Left colon (tissue), 2 donors: ENCODE measurements at regions not wholly inside any gene's neighbourhood (a gene's known extent, or its start where the extent isn't known, plus 50 kb on each side); places are given as distances from the start of the nearest gene placed in this dataset.

Experiments
- ATAC-seq: fragments of 200-7000 bp; cut with Tn5 transposase; one replicate; pipeline ENCODE4 v1.9.1; 2020; ENCODE audit warnings: mild to moderate bottlenecking, moderate library complexity
- DNase-seq, 2 donors: peaks; one replicate each; pipeline ENCODE4 v3.0.0-alpha.2; 2020
- intact Hi-C, 2 donors: fragments of 100-400 bp; cut with DNase I in 1 of 2; cut with micrococcal nuclease in 1 of 2; formaldehyde crosslinking; loops; one replicate each; pipeline versions ENCODE4 v1.11.2 to v1.14.0; 2022; cut with DNase I, micrococcal nuclease
- donor health status: DM: no; HTN: no; CAD: no.
- donor health status: DM: yes; HTN: yes; CAD: no.

DNA sequence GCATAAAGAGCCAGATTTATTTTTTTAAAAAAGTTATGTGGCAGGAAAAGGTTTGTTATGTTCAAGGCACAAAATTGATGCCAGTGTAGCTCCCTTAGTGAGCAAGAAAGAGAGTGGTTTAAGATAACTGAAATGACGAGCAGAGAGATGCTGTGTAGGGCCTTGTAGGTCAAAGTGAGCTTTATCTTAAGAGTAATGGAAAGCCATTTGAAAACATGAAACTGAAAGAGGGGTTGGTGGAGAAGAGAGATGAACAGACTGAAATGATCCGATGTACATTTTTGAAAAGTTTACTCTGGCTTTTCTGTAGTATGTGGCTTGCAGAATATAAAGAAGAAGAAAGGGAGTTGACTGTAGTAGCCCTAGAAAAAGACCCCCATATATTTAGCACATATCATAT lies 383.6 kb downstream of the PLA2G4A start:
- intact Hi-C loops: no loop called here
- DNase-seq (no peak), ATAC-seq (no peak)

DNA sequence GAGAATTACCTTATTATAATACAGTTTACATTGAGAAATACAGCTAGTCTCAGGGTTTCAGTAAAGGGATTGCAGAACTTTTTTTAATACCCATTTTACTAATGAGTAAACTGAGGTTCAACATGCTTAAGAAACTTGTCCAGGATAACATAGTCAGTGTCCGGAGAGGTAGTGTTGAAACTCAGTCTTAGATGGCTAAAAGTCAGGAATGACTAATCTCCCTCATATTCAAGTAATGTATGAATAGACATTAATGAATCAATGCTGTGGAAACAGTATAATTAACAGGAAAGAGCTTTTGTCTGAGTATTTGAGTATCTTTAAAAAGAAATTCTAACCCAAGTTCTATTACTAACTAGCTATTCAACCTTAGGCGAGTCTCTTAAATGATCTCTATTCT lies 397.6 kb downstream of the PLA2G4A start:
- intact Hi-C loops: no loop called here
- ATAC-seq (no peak), DNase-seq (no peak)

DNA sequence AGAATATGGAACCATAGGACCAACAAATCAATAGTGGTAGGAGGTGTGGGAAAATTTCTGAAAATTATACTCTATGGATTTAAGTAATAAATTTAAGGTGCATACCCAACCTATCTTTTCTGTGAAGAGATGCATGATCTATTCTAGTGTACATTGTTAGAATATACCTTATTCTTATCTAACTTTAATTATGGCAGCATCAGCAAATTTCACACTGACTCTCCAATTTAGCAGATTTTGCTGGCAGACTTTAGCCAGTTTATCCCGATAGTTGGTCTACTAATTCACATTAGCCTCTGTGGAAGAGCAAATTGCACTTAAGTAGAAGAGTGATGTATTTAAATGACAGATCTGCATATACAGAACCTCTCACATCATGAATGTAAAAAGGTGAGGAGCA lies 400.0 kb downstream of the PLA2G4A start:
- DNase-seq (no peak), ATAC-seq (no peak)
- intact Hi-C loops: no loop called here

DNA sequence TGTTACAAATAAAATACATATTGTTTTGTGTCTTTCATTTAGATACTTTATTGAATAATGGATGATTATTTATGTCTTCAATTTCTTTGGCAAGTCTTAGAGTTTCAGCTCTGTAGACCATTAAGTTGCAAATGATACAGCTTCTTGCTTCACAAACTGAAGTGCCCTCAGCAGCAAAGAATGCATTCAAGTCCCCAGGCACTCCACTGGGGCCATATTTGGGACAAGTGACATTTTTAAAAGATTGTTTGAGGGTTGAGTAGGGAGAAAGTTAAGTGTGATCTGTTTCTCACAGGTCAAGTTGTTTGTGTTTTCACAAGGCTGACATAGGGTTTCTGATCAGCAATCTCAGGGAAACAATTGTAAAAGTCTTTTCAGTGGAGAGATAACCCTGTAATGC lies 400.7 kb downstream of the PLA2G4A start:
- no peak for DNase-seq
- no peak for ATAC-seq
- intact Hi-C loops: no loop called here

DNA sequence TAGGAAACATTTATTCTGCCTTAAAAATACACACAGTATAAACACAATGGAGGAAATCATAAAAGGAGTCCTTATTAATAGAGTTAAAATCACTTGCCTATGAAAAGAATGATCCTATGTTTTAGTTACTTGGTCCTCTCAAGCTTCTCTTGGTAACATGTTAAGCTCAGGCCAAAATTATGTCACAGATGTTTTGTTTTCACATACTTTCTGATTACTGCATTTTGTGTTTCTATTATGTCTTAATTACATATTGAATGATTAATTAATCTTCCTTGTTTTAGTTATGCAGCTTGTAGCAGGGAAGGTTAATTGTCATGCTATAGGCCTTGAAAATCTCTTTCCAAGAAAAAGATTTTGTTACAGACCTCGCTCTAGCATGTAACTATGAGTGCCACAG lies 406.0 kb downstream of the PLA2G4A start:
- DNase-seq (no peak), ATAC-seq (no peak)
- intact Hi-C loops: no loop called here

DNA sequence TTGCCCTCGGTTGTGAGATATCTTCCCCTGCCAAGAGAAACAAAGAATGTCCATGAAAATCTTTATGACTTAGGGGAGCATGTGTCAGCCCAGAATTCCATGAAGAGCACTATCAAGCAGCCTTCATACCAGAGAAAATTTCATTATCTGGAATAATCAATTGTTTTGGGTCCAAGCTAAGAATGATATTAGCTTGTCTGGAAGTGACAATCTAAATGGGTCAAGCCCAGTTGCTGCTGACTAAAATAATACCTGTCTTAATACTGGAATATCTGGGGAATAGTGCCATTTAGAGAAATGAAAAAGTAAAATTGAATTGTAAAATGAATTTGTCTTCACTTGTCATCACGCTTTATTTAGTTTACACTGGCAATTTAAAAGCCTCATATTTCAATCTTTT lies 407.4 kb downstream of the PLA2G4A start:
- DNase-seq: no peak
- ATAC-seq: no peak
- intact Hi-C loops: no loop called here

DNA sequence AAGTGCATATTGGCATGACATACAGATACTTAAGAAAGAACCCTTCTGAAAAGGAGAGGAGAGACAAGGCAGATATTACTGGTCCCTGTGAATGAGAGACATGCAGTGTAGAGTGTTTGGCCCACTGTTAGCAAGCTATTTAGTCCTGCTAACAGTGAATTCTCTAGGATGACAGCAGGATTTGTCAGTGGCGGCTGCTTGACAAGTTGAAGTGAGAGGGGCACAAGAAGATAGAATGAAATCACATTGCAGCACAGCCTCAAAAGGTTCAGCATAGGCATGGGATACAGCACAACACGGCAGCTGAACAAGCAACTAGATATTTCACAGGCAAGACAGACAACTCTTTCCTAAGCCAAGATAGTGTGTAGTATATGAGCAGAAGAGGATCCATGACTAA lies 407.9 kb downstream of the PLA2G4A start:
- ATAC-seq (no peak), DNase-seq (no peak)
- intact Hi-C loops: no loop called here

DNA sequence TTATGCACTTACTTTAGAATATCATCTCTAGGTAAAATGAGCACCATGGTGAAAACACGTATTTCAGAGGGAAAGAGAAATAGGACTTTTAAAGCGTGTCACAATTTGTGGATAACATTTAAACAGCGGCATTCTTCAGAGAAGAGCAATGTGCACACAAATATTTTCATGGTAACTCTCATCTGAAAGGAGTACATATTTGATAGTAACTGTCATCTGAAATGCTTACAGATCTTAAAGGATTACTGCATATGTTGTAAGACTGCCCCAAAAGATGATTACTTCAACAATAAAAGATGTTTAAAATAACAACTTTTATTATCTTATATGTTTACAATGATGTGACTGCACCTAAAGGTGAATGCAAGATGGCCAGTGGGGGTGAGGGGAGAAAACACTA lies 408.8 kb downstream of the PLA2G4A start:
- intact Hi-C loops: no loop called here
- no peak for DNase-seq
- no peak for ATAC-seq

DNA sequence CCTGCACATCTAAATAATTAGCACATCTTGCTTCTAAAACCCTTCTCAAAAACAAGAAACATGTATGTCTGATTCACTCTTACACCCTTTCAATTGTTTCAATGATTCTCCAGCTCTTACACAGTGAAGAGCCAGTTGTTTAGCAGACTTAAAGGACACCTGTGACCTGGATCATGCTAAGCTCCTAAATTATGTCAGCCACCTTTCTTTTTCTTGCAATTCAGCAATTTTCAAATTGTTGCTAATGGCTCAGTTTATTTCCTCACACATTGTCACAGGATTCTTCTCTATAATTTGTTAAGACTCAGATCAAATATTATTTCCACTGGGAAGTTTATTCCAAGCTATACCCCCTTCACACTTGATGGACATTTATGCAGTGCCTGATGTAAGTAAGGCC lies 413.2 kb downstream of the PLA2G4A start:
- intact Hi-C loops: no loop called here
- DNase-seq: no peak
- no peak for ATAC-seq

DNA sequence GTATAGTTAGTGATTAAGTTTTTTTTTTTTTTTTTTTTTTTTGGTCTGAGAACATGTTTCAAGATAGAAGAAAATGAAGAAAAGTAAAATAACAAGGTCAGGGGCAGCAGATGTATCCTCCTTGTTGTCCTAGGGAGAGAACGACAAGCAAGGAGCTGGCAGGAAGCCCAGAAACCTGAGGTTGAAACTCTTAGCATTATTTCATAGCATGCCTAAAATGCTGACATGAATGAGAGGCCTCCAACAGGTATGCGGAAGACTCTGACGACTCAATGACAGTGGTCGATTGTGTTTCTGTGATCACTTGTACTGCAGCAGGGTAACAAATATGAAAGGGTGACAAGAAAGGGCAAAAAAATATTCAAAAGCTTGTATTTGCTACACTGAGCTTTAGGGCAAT lies 415.9 kb downstream of the PLA2G4A start:
- intact Hi-C loops: no loop called here
- ATAC-seq (no peak), DNase-seq (no peak)

DNA sequence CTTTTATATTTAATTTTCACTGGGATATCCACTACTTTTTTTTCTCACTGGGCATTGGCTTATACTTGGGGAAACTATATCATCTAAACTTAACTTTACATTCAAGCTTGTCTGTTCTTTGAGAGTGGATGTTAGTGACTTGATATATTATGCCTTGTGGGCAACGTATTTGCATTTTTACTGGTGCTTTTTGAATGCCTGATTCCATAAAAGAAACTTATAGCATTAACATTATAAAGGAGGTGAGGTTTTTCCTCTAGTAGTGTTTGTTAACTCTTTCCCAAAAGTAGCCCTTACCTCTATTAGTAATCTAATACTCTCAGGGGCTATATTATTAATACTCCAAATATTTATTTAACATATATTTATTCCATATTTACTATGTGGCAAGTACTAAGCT lies 416.5 kb downstream of the PLA2G4A start:
- no peak for ATAC-seq
- no peak for DNase-seq
- intact Hi-C loops: no loop called here

DNA sequence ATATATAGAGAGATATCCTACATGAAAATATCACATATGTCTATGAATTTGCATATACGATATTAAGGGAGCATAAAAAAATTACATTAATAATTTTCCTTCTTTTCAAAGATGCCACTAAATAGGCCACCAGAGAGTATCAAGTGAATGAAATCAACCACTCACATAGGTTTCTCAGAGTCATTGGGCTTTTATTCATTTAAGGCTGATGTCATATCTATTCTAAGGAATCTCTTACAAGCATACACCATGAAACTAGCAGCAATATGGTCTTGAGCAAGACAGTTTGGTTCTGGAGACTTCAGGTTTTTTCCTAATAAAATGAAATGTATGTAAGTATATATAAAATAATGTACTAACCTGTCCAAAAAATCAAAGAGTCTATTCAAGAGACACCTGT lies 420.4 kb downstream of the PLA2G4A start:
- intact Hi-C loops: no loop called here
- DNase-seq (no peak), ATAC-seq (no peak)

DNA sequence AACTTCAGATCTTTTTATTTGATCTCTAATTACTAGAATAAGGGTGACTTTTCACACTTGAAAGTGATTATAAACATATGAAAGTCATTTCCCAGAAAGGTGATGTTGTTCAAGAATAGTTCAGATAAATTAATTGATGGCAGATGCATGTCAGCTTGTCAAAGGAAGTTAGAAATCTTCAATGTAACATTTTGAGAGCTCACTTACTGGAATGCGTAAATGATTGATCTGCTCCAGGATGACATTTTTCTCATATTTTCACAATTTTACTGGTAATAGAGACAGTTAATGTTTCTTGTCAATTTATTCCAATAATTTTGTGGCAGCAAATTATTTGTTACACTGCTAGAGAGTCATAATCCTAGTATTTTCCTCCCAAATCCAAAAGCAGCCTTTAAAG lies 424.2 kb downstream of the PLA2G4A start:
- DNase-seq (no peak), ATAC-seq (no peak)
- intact Hi-C loops: no loop called here

DNA sequence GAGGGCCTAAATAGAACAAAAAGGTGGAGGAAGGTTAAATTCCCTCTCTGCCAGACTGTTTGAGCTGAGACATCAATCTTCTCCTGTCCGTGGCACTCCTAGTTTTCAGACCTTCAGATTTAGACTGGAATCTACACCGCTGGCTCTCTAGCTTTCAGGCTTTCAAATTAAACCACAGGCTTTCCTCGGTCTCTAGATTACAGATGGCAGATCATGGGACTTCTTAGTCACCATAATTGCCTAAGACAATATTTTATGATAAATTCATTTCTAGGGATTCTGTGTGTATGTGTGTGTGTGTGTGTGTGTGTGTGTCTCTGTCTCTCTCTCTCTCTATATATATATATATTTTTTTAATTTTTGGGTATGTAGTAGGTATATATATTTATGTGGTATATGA lies 428.7 kb downstream of the PLA2G4A start:
- DNase-seq (no peak), ATAC-seq (no peak)
- intact Hi-C loops: no loop called here

DNA sequence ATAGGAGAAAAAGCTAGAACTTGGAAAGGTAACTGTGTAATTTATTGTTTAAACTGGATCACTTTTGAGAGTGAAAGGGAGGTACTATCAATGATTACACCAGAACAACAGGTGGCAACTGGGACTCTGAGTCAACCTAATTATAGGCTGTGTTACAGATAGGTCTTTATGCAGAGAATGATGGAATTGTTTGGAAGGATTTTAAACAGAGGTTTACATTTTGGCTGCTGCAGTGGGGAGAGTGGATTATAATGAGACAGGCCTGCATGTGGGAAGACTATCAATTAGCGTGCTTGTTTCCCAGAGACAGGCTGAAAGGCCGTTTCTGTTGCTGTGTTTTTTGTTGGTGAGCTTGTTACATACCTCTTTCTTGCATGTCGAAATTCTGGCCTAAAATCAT lies 432.9 kb downstream of the PLA2G4A start:
- no peak for DNase-seq
- intact Hi-C loops: no loop called here
- no peak for ATAC-seq

DNA sequence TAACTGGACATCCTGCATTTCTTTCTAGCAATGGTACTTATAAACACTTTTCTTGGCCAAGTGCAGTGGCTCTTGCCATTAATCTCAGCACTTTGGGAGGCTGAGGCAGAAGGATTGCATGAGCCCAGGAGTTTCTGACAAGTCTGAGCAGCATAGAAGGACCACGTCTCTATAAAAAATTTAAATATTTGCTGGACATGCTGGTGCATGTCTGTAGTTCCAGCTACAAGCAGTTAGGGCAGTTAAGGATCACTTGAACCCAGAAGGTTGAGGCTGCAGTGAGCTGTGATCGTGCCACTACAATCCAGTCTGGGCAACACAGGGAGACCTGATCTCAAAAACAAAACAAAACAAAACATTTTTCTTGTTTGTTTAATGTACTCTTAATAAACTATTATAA lies 434.0 kb downstream of the PLA2G4A start:
- ATAC-seq (no peak), DNase-seq (no peak)
- intact Hi-C loops: no loop called here

DNA sequence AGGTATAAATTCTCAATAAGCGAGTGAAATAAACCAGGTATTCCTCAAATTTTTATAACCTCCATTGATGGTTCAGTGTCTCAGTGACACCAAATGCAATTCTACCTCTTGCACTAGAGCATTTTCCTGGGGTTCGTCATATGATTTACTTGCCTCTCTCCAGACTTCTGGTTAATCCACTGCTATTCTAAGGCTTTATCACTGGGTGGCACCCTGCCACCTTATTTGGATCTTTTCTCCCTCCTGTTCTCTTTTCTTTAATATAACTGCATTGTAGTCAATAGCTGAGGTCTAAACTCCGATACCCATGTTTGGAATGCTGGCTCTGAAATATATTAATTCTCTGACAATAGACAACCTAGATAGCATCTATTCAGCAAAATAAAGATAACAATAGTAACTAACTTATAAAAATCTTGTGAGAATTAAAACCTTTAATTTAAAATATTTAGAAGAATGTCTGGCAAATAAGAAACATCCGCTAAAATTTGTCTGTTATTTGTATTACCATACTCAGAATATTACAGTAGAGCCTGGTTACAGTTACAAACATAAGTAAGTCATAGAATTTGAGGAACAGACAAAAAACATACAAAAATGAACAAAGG lies 436.4 kb downstream of the PLA2G4A start:
- ATAC-seq (no peak), DNase-seq (no peak)
- intact Hi-C loops: no loop called here

DNA sequence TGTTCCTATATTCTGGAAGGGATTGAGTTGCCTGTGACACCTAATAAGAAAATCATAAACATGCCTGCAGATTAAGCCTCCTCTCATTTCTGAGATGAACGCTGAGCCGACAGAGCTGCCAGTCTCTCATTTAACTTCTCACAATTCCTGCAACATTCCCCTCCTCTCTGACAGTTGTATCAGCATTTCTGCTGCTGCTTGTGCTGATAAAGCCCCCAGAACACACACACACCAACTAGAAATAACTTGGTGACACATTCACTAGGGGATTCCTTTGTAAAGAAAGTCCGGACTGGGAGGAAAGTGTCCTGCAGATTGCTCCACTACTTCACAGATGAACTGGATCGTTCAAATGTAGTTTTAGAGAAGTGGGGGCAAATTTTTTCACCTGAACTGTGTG lies 437.3 kb downstream of the PLA2G4A start:
- DNase-seq: no peak
- intact Hi-C loops: no loop called here
- no peak for ATAC-seq

DNA sequence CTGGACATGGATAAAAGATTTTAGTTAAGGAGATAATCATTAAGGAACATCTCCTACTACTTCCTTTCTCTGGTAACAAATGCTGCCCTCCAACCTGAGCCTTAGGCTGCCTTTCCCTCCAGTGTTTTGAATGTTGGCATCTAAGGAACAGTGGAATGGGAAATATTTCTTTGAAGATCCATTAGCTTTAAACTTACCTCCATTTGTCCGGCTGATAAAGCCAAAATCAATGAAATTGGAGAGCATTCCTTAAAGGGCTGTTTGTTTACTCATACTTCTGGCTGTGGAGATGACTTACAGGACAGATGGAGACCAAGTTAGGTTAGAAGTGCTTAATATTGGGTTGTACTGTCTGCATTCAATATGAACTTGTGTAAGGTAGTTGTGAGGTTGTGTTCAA lies 439.1 kb downstream of the PLA2G4A start:
- intact Hi-C loops: no loop called here
- DNase-seq: no peak
- ATAC-seq: no peak

DNA sequence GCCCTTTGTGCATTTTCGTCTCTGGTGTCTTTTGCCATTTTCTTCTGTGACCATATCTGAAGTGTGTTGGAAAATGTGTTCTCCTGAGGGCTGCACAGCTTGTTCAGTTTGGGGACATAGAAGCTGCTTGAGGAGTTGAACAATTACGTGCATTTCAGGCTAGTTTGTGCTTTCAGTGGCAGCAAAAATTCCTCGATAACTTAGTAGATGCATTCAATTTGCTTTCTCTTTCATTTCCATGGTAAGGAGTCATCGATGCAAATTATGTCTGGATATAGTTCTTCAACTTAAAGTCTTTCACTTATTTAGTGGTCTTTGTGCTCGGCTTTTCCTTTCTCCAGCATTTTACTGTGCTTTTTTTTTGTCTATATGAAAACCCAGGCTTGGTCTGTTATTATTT lies 441.5 kb downstream of the PLA2G4A start:
- ATAC-seq (no peak), DNase-seq (no peak)
- intact Hi-C loops: no loop called here

DNA sequence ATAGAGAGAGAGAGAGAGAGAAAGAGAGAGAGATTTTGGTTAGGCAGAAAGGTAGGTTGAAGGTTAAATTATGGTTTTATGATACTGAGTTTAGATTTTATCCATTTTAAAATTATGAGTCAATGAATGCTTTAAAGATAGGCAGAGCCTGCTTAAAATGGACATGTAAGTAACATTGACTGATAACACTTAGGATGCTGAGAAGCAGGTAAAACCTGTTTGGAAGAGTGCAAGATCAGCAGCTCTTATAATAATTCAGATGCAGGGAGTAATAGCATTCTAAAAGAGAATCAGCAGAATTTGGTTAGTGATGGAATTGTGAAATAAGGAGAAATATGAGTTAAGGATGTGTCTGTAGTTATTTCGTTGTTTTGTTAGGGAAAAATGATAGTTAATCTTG lies 446.6 kb downstream of the PLA2G4A start:
- ATAC-seq: no peak
- intact Hi-C loops: no loop called here

DNA sequence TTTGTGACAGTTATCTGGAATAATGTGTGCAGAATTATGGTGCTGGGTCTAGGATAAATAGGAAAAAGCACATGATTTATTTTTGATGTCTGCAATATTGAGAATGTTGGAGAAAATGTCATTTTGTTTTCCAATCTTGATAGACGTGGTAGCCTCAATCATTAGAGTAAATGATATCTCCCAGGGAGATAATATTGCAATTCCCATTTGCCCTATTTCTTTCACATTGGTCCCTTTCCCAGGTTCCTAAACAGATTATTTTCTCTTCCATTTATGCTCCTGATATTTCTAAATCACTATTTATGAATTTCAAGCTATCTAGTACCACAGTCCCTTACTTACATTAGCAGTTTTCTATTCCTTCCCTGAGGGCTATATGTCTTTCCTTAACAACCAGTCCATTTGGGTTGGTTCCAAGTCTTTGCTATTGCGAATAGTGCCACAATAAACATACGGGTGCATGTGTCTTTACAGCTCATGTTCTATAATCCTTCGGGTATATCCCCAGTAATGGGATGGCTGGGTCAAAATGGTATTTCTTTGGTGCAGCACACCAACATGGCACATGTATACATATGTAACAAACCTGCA lies 447.3 kb downstream of the PLA2G4A start:
- intact Hi-C loops: no loop called here
- no peak for ATAC-seq
- no peak for DNase-seq

More for the DNA sequence above, 446.6 kb downstream of the PLA2G4A start:
- DNase-seq: no peak
